Fibroblast of lung (primary cell): ENCODE measurements at regions not wholly inside any gene's neighbourhood (a gene's known extent, or its start where the extent isn't known, plus 50 kb on each side); places are given as distances from the start of the nearest gene placed in this dataset.

ENCODE experiments used
- DNase-seq, 2 donors: peaks; one replicate each; pipeline versions ENCODE4 v3.0.0 to v3.0.0-alpha.2; 2010; ENCODE audit warnings: low read depth in 2 of 2
- H2AFZ ChIP-seq: 2 replicates; pipeline ENCODE4 v1.5.1; 2012; ENCODE audit warnings: low read length, control low read depth, inconsistent platforms
- H3K27ac ChIP-seq: 2 replicates; pipeline ENCODE4 v1.5.1; 2011; ENCODE audit warnings: low read length, control low read depth; ENCODE audit not compliant: insufficient read depth
- H3K27me3 ChIP-seq: 2 replicates; pipeline ENCODE4 v1.5.1; 2011; ENCODE audit warnings: mild to moderate bottlenecking, low read length; ENCODE audit not compliant: control insufficient read depth, insufficient read depth
- H3K36me3 ChIP-seq: 2 replicates; pipeline ENCODE4 v1.5.1; 2011; ENCODE audit warnings: low read length; ENCODE audit not compliant: control insufficient read depth, insufficient read depth
- H3K4me1 ChIP-seq: 2 replicates; pipeline ENCODE4 v1.5.1; 2011; ENCODE audit warnings: low read length; ENCODE audit not compliant: control insufficient read depth, insufficient read depth; ENCODE audit errors: extremely low read depth
- H3K4me2 ChIP-seq: 2 replicates; pipeline ENCODE4 v1.5.1; 2011; ENCODE audit warnings: low read length, control low read depth; ENCODE audit not compliant: insufficient read depth; ENCODE audit errors: extremely low read depth
- H3K4me3 ChIP-seq, 4 experiments: fragments of 200-600 bp in 1 of 4; sonication (generic) in 1 of 4; replicated peaks in 1 of 4; 2 replicates each; pipeline ENCODE4 v1.5.1; 2011 to 2016; ENCODE audit warnings: low read length in 4 of 4, low read depth in 3 of 4, mild to moderate bottlenecking in 3 of 4, control low read depth in 2 of 4, inconsistent platforms in 1 of 4, mixed read lengths in 1 of 4; ENCODE audit not compliant: insufficient read depth in 1 of 4; ENCODE audit errors: control extremely low read depth in 1 of 4
- H3K79me2 ChIP-seq: 2 replicates; pipeline ENCODE4 v1.5.1; 2012; ENCODE audit warnings: mild to moderate bottlenecking, low read length, inconsistent platforms; ENCODE audit not compliant: control insufficient read depth, insufficient read depth
- H3K9ac ChIP-seq: 2 replicates; pipeline ENCODE4 v1.5.1; 2011; ENCODE audit warnings: mild to moderate bottlenecking, low read length, control low read depth; ENCODE audit not compliant: insufficient read depth
- H3K9me3 ChIP-seq: 2 replicates; pipeline ENCODE4 v1.5.1; 2012; ENCODE audit warnings: low read depth, low read length; ENCODE audit not compliant: control insufficient read depth, insufficient read depth
- H4K20me1 ChIP-seq: 2 replicates; pipeline ENCODE4 v1.5.1; 2011; ENCODE audit warnings: low read length; ENCODE audit not compliant: control insufficient read depth, insufficient read depth; ENCODE audit errors: extremely low read depth
- EZH2 ChIP-seq: IDR thresholded peaks from 2 replicates; pipeline ENCODE4 v1.5.1; 2012; ENCODE audit warnings: low read length, control low read depth, mild to moderate bottlenecking; ENCODE audit errors: missing control alignments
- TF ChIP-seq, protein P1 (sequence below), 2 donors: IDR thresholded peaks in 1 of 2; conservative IDR thresholded peaks in 1 of 2; 1 replicate in 1 of 2; 2 replicates in 1 of 2; pipeline ENCODE4 v1.5.1; 2011 to 2012; ENCODE audit warnings: low read length in 2 of 2, control low read depth in 1 of 2, inconsistent platforms in 1 of 2, low read depth in 1 of 2, mild to moderate bottlenecking in 1 of 2

DNA sequence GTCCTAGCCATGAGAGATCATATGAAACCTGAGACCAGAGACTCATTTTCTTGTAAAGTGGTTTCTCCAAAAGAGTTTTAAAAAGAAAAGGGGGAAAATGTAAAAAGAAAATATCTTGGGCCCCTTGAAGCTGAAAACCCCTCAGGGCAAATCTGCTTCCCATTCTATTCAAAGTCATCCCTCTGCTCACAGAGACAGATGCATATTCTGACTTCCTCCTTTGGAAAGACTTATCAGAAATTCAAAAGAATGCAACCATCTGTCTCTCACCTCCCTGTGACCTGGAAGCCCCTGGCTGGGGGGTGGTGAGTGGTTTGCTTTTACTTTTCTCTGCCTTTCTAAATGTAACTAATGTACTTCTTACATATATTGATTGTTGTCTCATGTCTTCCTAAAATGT, 1154.8 kb downstream of the NSUN3 start:
- TF ChIP-seq, protein P1, sequence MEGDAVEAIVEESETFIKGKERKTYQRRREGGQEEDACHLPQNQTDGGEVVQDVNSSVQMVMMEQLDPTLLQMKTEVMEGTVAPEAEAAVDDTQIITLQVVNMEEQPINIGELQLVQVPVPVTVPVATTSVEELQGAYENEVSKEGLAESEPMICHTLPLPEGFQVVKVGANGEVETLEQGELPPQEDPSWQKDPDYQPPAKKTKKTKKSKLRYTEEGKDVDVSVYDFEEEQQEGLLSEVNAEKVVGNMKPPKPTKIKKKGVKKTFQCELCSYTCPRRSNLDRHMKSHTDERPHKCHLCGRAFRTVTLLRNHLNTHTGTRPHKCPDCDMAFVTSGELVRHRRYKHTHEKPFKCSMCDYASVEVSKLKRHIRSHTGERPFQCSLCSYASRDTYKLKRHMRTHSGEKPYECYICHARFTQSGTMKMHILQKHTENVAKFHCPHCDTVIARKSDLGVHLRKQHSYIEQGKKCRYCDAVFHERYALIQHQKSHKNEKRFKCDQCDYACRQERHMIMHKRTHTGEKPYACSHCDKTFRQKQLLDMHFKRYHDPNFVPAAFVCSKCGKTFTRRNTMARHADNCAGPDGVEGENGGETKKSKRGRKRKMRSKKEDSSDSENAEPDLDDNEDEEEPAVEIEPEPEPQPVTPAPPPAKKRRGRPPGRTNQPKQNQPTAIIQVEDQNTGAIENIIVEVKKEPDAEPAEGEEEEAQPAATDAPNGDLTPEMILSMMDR (conservative IDR thresholded peaks at IDR 0.05 in 1 of 2, IDR thresholded peaks at IDR 0.05 in 1 of 2; ENCODE audit: low read depth in 1 of 2, low read length in 2 of 2): no peak
- no peak for TF ChIP-seq EZH2
- no peaks in the 10 kb centered on the region for H3K36me3 ChIP-seq
- H3K27ac ChIP-seq: no peak overlapping the region

DNA sequence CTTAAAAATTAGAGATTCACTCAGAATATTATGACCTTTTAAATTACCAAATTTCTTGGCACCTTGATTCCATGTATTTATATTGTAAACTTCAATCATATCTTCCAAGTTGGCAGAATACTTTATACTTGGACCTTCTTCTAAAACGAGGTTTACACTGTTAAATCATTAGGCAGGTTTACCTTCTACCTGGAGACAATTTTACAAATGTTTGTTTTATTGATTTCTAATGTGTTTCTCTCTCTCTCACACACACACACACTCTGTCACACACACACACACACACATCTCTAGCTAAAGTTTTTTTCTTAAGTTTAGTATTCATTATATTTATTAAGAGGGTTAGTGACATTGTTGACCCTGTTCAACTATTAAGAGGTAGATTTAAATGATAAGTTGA, 1155.6 kb downstream of the NSUN3 start:
- Histone ChIP-seq H3K9ac (no peak overlapping the region), H4K20me1 (no peaks in the 10 kb centered on the region), H3K79me2 (no peaks in the 10 kb centered on the region), H3K36me3 (no peaks in the 10 kb centered on the region), H3K4me3 (no peak overlapping the region), H3K4me1 (no peaks in the 10 kb centered on the region), H3K4me2 (no peak overlapping the region), H3K27ac (no peak overlapping the region), H2AFZ (no peak overlapping the region), H3K27me3 (no peaks in the 10 kb centered on the region), H3K9me3 (no peaks in the 10 kb centered on the region)
- DNase-seq: no peak
- TF ChIP-seq EZH2: no peak
- TF ChIP-seq, protein P1 (conservative IDR thresholded peaks at IDR 0.05 in 1 of 2, IDR thresholded peaks at IDR 0.05 in 1 of 2; ENCODE audit: low read depth in 1 of 2, low read length in 2 of 2): no peak

More for the DNA sequence above, 1154.8 kb downstream of the NSUN3 start:
- Histone ChIP-seq H3K27me3 (no peaks in the 10 kb centered on the region), H4K20me1 (no peaks in the 10 kb centered on the region), H3K9ac (no peak overlapping the region), H2AFZ (no peak overlapping the region), H3K4me1 (no peaks in the 10 kb centered on the region), H3K9me3 (no peaks in the 10 kb centered on the region), H3K79me2 (no peaks in the 10 kb centered on the region), H3K4me2 (no peak overlapping the region), H3K4me3 (no peak overlapping the region)
- DNase-seq: no peak

DNA sequence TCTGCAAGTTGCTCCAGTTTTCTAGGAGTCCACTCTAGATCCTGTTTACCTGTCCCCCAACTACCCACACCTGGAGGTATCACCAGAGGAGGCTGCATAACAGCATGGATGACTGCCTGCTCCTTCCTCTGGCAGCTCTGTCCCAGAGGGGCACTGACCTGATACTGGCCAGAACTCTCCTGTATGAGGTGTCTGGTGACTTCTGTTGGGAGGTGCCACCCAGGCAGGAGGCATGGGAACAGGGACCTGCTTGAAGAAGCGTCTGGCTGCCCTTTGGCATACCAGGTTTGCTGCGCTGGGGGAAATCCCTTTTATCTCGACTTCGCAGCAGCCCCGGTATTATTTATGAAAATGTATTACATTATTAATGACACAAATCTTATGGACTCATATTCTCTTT, 1163.6 kb downstream of the NSUN3 start:
- Histone ChIP-seq H3K27ac (no peak overlapping the region), H3K9me3 (no peaks in the 10 kb centered on the region), H3K4me2 (no peak overlapping the region), H4K20me1 (no peaks in the 10 kb centered on the region), H3K79me2 (no peaks in the 10 kb centered on the region), H2AFZ (no peak overlapping the region), H3K4me1 (no peaks in the 10 kb centered on the region), H3K36me3 (no peaks in the 10 kb centered on the region), H3K4me3 (no peak overlapping the region), H3K27me3 (no peaks in the 10 kb centered on the region), H3K9ac (no peak overlapping the region)
- DNase-seq: no peak
- TF ChIP-seq, protein P1 (conservative IDR thresholded peaks at IDR 0.05 in 1 of 2, IDR thresholded peaks at IDR 0.05 in 1 of 2; ENCODE audit: low read depth in 1 of 2, low read length in 2 of 2): no peak
- TF ChIP-seq EZH2: no peak
